GM12878 (cell line): ENCODE measurements at regions not wholly inside any gene's neighbourhood (a gene's known extent, or its start where the extent isn't known, plus 50 kb on each side); places are given as distances from the start of the nearest gene placed in this dataset.

ENCODE experiments used
- ATAC-seq: fragments of 200-7000 bp; cut with Tn5 transposase; 3 replicates; pipeline ENCODE4 v1.9.1; 2020; ENCODE audit warnings: mild to moderate bottlenecking, moderate library complexity
- BruUV-seq: library from RNA; stranded (reverse); fragments of 400-500 nt; replicated peaks from 2 replicates; lab custom pipeline; 2021; lab: Mats Ljungman, UMichigan
- CTCF ChIA-PET: fragments of 300-600 bp; sonication (Branson Sonifier 250); formaldehyde crosslinking; extraction: SDS; loops from one replicate; lab custom pipeline; 2021; ENCODE audit warnings: inconsistent platforms; lab: Yijun Ruan, JAX
- POLR2A ChIA-PET: fragments of 350-600 bp; formaldehyde crosslinking; extraction: SDS; loops from one replicate; lab custom pipeline; 2021; ENCODE audit warnings: inconsistent platforms; lab: Charles Lee
- RAD21 ChIA-PET: fragments of 300-600 bp; sonication (Branson Sonifier 250); formaldehyde crosslinking; loops from one replicate; lab custom pipeline; 2023; ENCODE audit warnings: antibody characterized with exemption; ENCODE audit not compliant: unreplicated experiment; lab: Charles Lee
- SMC1A ChIA-PET: fragments of 300-600 bp; sonication (Branson Sonifier 250); formaldehyde crosslinking; loops from one replicate; lab custom pipeline; 2023; ENCODE audit not compliant: unreplicated experiment, uncharacterized antibody; lab: Charles Lee
- DNase-seq: peaks from one replicate; pipeline ENCODE4 v3.0.0-alpha.2; 2011; ENCODE audit warnings: low read depth, low spot score
- FAIRE-seq: peaks from 3 replicates; lab custom pipeline; 2011; peaks lifted over from hg19 to GRCh38; lab: Jason Lieb, UNC
- H2AFZ ChIP-seq: 2 replicates; pipeline ENCODE4 v1.6.0; 2011; ENCODE audit warnings: low read depth, low read length, control low read depth; ENCODE audit not compliant: control insufficient read depth
- H3K27ac ChIP-seq: 2 replicates; pipeline ENCODE4 v1.5.1; 2011; ENCODE audit warnings: control low read depth; ENCODE audit not compliant: control insufficient read depth, insufficient read depth
- H3K27me3 ChIP-seq, 2 experiments: replicated peaks in 1 of 2; 2 replicates each; pipeline versions ENCODE4 v1.6.0 to v1.6.1; 2011; ENCODE audit warnings: low read length in 1 of 2; ENCODE audit not compliant: control insufficient read depth in 2 of 2, insufficient read depth in 2 of 2
- H3K36me3 ChIP-seq, 2 experiments: 2 replicates each; pipeline ENCODE4 v1.5.1; 2011; ENCODE audit warnings: low read length in 1 of 2; ENCODE audit not compliant: control insufficient read depth in 2 of 2, insufficient read depth in 2 of 2
- H3K4me1 ChIP-seq: 2 replicates; pipeline ENCODE4 v1.6.1; 2011; ENCODE audit warnings: mild to moderate bottlenecking, low read length, moderate library complexity, mixed read lengths; ENCODE audit not compliant: control insufficient read depth, insufficient read depth
- H3K4me2 ChIP-seq: 2 replicates; pipeline ENCODE4 v1.6.0; 2011; ENCODE audit warnings: control low read depth; ENCODE audit not compliant: control insufficient read depth, insufficient read depth
- H3K4me3 ChIP-seq: fragments of 200-600 bp; sonication (generic); 2 replicates; pipeline ENCODE4 v1.5.1; 2016
- H3K79me2 ChIP-seq: 2 replicates; pipeline ENCODE4 v1.6.0; 2011; ENCODE audit warnings: low read length; ENCODE audit not compliant: control insufficient read depth, insufficient read depth
- H3K9ac ChIP-seq: 2 replicates; pipeline ENCODE4 v1.8.0; 2011; ENCODE audit warnings: low read length, control low read depth, mixed read lengths; ENCODE audit not compliant: control insufficient read depth, insufficient read depth
- H3K9me3 ChIP-seq: replicated peaks from 3 replicates; pipeline ENCODE4 v1.5.1; 2011; ENCODE audit warnings: mild to moderate bottlenecking, low read length; ENCODE audit not compliant: control insufficient read depth, insufficient read depth
- H4K20me1 ChIP-seq: 2 replicates; pipeline ENCODE4 v1.6.0; 2011; ENCODE audit not compliant: control insufficient read depth, insufficient read depth
- CREB1 ChIP-seq: IDR thresholded peaks from 2 replicates; pipeline ENCODE4 v1.6.1; 2012; ENCODE audit warnings: low read depth, mild to moderate bottlenecking, inconsistent platforms
- CREM ChIP-seq: IDR thresholded peaks from 2 replicates; pipeline ENCODE4 v1.6.1; 2014; ENCODE audit warnings: antibody characterized with exemption, low read depth
- EGR1 ChIP-seq, 2 experiments: IDR thresholded peaks; 1 replicate in 1 of 2; 2 replicates in 1 of 2; pipeline ENCODE4 v1.6.1; 2011 to 2012; ENCODE audit warnings: low read depth in 2 of 2, low read length in 2 of 2, borderline replicate concordance in 1 of 2, mild to moderate bottlenecking in 1 of 2, moderate library complexity in 1 of 2
- GATAD2B ChIP-seq: fragments of 450-650 bp; conservative IDR thresholded peaks from 2 replicates; pipeline ENCODE4 v1.6.1; 2017; ENCODE audit warnings: low read depth, mild to moderate bottlenecking, moderate library complexity
- IKZF1 ChIP-seq: fragments of 450-650 bp; conservative IDR thresholded peaks from 2 replicates; pipeline ENCODE4 v1.6.1; 2017; ENCODE audit warnings: antibody characterized with exemption, mild to moderate bottlenecking
- KAT2A ChIP-seq: conservative IDR thresholded peaks from 2 replicates; pipeline ENCODE4 v1.6.1; 2011; ENCODE audit warnings: low read depth, low read length; ENCODE audit not compliant: control insufficient read depth
- PAX5 ChIP-seq: IDR thresholded peaks from 2 replicates; pipeline ENCODE4 v1.6.1; 2011; ENCODE audit warnings: low read depth, low read length, borderline replicate concordance
- PAX8 ChIP-seq: fragments of 450-650 bp; IDR thresholded peaks from 2 replicates; pipeline ENCODE4 v1.6.1; 2017; ENCODE audit warnings: mild to moderate bottlenecking, moderate library complexity
- PML ChIP-seq: IDR thresholded peaks from 2 replicates; pipeline ENCODE4 v1.6.1; 2012; ENCODE audit warnings: low read length, inconsistent platforms
- RAD21 ChIP-seq: IDR thresholded peaks from 2 replicates; pipeline ENCODE4 v1.6.1; 2011; ENCODE audit warnings: mild to moderate bottlenecking, low read depth, low read length, moderate library complexity; ENCODE audit not compliant: insufficient read depth
- SMAD1 ChIP-seq: fragments of 450-650 bp; IDR thresholded peaks from 2 replicates; pipeline ENCODE4 v1.6.1; 2018; ENCODE audit warnings: mild to moderate bottlenecking, low read depth; ENCODE audit not compliant: partially characterized antibody
- SMARCA5 ChIP-seq: fragments of 450-650 bp; IDR thresholded peaks from 2 replicates; pipeline ENCODE4 v1.6.1; 2017; ENCODE audit warnings: mild to moderate bottlenecking
- WRNIP1 ChIP-seq: IDR thresholded peaks from 2 replicates; pipeline ENCODE4 v1.6.1; 2011; ENCODE audit warnings: low read depth, low read length, improper control_type of control experiment, borderline replicate concordance
- ZNF274 ChIP-seq: IDR thresholded peaks from one replicate; pipeline ENCODE4 v1.8.0; 2011; ENCODE audit not compliant: insufficient read length, insufficient read depth
- WGBS: methylation state at CpG from one replicate; pipeline ENCODE4 v1.1.6; 2016; ENCODE audit warnings: low lambda C conversion rate; ENCODE audit not compliant: insufficient replicate concordance, insufficient coverage; ENCODE audit errors: missing lambda C conversion rate; 5-methylcytosine and 5-hydroxymethylcytosine counted together
- in situ Hi-C: fragments of 300-500 bp; cut with MboI; formaldehyde crosslinking; loops from 9 replicates; pipeline ENCODE4 v1.14.3; 2018; ENCODE audit warnings: mixed read lengths
- intact Hi-C: fragments of 100-400 bp; cut with micrococcal nuclease; formaldehyde crosslinking; loops from one replicate; pipeline ENCODE4 v1.14.2; 2022; ENCODE audit not compliant: unreplicated experiment
- TF ChIP-seq, protein P1 (sequence below): IDR thresholded peaks from 2 replicates; pipeline ENCODE4 v1.6.1; 2012; ENCODE audit warnings: low read depth, low read length, improper control_type of control experiment
- TF ChIP-seq, protein P2 (sequence below): fragments of 450-650 bp; formaldehyde crosslinking; IDR thresholded peaks from 2 replicates; pipeline ENCODE4 v1.4.0; 2022; ENCODE audit warnings: mild to moderate bottlenecking, moderate library complexity
- TF ChIP-seq, protein P3 (sequence below): IDR thresholded peaks from 2 replicates; pipeline ENCODE4 v1.6.1; 2011; ENCODE audit warnings: borderline replicate concordance, low read depth, mild to moderate bottlenecking, moderate library complexity, mixed read lengths, low read length; ENCODE audit not compliant: insufficient read depth; ENCODE audit errors: extremely low read length

DNA sequence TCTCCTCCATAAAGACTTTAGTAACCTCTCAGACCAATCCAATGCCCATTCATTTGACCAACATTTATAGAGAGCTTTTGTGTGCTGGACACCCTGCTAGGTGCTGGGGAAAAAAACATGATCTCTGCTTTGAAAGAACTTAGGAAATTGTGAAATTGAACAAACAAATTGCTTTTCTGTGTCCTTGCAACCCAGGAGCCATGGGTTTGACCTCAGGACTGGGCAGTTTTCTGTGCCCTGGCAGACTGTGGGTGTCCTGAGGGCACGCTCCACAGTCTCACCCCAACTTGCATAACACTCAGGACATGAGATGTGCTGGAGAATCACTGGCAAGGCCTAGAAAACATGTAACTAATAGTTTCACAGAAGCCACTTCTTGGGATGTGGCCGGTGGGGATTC lies 429.1 kb upstream of the ZMIZ1 start:
- peaks cover 0 to 2% of the 10 kb centered on the region in 2 experiments; a peak in 3 of 4 replicates for H3K27me3 ChIP-seq
- FAIRE-seq (no peak), ATAC-seq (no peak), DNase-seq (no peak)
- H3K79me2 ChIP-seq = no peaks in the 10 kb centered on the region
- H3K36me3 ChIP-seq = no peaks in the 10 kb centered on the region
- no TSS peak for BruUV-seq
- ChIA-PET SMC1A (no interaction called here), RAD21 (no interaction called here), POLR2A (no interaction called here), CTCF (no interaction called here)
- H3K27ac ChIP-seq = no peak overlapping the region
- H3K9me3 ChIP-seq = no peaks in the 10 kb centered on the region; the same call in 2 of the 3 replicates
- in situ Hi-C loops = no loop called here
- intact Hi-C loops = no loop called here
- no peak overlapping the region for H3K4me2 ChIP-seq
- H4K20me1 ChIP-seq = no peaks in the 10 kb centered on the region
- no peak overlapping the region for H3K4me3 ChIP-seq
- 36% methylated on average over 2 of the region's 2 CpGs for WGBS
- H2AFZ ChIP-seq = no peak overlapping the region
- no peak overlapping the region for H3K9ac ChIP-seq
- no peaks in the 10 kb centered on the region; the same call in 1 of the 2 replicates for H3K4me1 ChIP-seq
- TF ChIP-seq RAD21 (no peak), WRNIP1 (no peak), SMARCA5 (no peak), CREB1 (no peak), CREM (no peak), ZNF274 (no peak), GATAD2B (no peak), PML (no peak), IKZF1 (no peak), PAX5 (no peak), EGR1 (IDR thresholded peaks at IDR 0.05; ENCODE audit: borderline replicate concordance in 1 of 2, low read depth in 2 of 2, low read length in 2 of 2) (no peak), PAX8 (no peak), SMAD1 (no peak), KAT2A (no peak)
- TF ChIP-seq, protein P1, sequence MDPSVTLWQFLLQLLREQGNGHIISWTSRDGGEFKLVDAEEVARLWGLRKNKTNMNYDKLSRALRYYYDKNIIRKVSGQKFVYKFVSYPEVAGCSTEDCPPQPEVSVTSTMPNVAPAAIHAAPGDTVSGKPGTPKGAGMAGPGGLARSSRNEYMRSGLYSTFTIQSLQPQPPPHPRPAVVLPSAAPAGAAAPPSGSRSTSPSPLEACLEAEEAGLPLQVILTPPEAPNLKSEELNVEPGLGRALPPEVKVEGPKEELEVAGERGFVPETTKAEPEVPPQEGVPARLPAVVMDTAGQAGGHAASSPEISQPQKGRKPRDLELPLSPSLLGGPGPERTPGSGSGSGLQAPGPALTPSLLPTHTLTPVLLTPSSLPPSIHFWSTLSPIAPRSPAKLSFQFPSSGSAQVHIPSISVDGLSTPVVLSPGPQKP = no peak
- TF ChIP-seq, protein P2, sequence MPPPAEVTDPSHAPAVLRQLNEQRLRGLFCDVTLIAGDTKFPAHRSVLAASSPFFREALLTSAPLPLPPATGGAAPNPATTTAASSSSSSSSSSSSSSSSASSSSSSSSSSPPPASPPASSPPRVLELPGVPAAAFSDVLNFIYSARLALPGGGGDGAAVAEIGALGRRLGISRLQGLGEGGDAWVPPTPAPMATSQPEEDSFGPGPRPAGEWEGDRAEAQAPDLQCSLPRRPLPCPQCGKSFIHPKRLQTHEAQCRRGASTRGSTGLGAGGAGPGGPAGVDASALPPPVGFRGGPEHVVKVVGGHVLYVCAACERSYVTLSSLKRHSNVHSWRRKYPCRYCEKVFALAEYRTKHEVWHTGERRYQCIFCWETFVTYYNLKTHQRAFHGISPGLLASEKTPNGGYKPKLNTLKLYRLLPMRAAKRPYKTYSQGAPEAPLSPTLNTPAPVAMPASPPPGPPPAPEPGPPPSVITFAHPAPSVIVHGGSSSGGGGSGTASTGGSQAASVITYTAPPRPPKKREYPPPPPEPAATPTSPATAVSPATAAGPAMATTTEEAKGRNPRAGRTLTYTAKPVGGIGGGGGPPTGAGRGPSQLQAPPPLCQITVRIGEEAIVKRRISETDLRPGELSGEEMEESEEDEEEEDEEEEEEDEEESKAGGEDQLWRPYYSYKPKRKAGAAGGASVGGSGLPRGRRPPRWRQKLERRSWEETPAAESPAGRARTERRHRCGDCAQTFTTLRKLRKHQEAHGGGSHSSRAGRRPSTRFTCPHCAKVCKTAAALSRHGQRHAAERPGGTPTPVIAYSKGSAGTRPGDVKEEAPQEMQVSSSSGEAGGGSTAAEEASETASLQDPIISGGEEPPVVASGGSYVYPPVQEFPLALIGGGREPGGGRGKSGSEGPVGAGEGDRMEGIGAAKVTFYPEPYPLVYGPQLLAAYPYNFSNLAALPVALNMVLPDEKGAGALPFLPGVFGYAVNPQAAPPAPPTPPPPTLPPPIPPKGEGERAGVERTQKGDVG = no peak
- TF ChIP-seq, protein P3, sequence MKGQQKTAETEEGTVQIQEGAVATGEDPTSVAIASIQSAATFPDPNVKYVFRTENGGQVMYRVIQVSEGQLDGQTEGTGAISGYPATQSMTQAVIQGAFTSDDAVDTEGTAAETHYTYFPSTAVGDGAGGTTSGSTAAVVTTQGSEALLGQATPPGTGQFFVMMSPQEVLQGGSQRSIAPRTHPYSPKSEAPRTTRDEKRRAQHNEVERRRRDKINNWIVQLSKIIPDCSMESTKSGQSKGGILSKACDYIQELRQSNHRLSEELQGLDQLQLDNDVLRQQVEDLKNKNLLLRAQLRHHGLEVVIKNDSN = no peak
